ENCODE measurements at regions not wholly inside any gene's neighbourhood (a gene's known extent, or its start where the extent isn't known, plus 50 kb on each side); places are given as distances from the start of the nearest gene placed in this dataset.

DNA sequence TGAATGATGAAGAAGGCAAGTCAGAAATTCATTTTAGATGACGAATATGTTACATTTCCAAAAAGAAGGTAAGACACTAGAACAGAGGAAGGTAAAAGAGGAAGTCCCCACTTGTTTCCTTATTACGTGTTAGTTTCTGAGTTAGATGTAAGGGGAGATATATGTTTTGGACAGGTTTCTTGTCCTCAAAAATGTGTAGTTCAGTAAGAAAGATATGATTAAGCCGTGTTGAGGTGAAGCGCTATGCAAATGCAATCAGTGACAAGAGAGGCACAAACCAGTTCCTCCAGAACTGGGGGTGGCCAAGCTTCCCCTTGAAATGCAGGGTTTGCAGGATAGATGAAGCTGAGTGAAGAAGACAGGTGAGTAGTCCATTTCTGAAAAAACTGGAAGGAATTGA, 293.3 kb upstream of the RUNX1 start:
- peak overlapping the region in 1 of 7 donors; percentile 31 for H3K27ac Mint-ChIP-seq
- H3K4me3 ChIP-seq (replicated peaks in 1 of 3; ENCODE audit: low read depth in 2 of 3, low read length in 3 of 3), result no peak overlapping the region

DNA sequence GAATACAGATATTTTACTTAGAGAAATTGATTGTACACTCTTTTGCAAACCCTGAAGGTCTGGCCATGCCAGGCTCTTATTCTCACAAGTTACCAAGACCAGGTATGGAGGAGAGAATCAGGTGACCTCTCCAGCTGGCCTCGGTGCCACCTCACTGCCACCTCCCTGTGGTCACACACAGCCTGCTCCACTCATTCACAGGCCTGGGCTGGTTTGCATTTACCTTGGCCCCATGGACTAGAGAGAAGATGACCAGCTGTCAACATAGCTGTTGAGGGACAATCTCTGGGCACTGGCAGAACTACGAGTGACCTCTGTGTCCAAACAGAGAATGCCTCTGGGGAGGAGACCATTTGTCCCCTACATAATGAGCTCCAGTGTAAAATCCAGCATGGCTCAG, 291.2 kb upstream of the RUNX1 start:
- Histone ChIP-seq H3K9me3 (replicated peaks in 1 of 2; ENCODE audit: control insufficient read depth in 1 of 2, insufficient read depth in 1 of 2, low read length in 2 of 2) (no peaks in the 10 kb centered on the region), H2AFZ (ENCODE audit: insufficient read depth, low read depth, low read length, poor library complexity, severe bottlenecking) (no peak overlapping the region), H3K4me1 (ENCODE audit: control insufficient read depth in 1 of 2, insufficient read depth in 2 of 2, low read length in 2 of 2) (no peaks in the 10 kb centered on the region), H4K20me1 (ENCODE audit: insufficient read depth, low read length) (no peaks in the 10 kb centered on the region), H3K27me3 (ENCODE audit: control insufficient read depth in 2 of 2, insufficient read depth in 2 of 2, low read length in 2 of 2) (peaks cover 0 to 2% of the 10 kb centered on the region in 2 donors), H3K9ac (ENCODE audit: insufficient read depth, low read length, poor library complexity, severe bottlenecking) (no peak overlapping the region), H3K4me2 (replicated peaks; ENCODE audit: extremely low read depth, low read length, poor library complexity, severe bottlenecking) (no peak overlapping the region), H3K79me2 (ENCODE audit: insufficient read depth, low read length) (no peaks in the 10 kb centered on the region), H3K4me3 (replicated peaks in 1 of 3; ENCODE audit: low read depth in 2 of 3, low read length in 3 of 3) (no peak overlapping the region), H3K36me3 (replicated peaks in 1 of 2; ENCODE audit: control insufficient read depth in 1 of 2, insufficient read depth in 2 of 2, low read length in 2 of 2) (no peaks in the 10 kb centered on the region), H3K27ac (ENCODE audit: low read depth in 1 of 2, low read length in 2 of 2) (no peak overlapping the region)
- Mint-ChIP-seq H3K9me3 (peaks cover 0 to 4% (median 1%) of the 10 kb centered on the region in 7 donors), H3K36me3 (no peaks in the 10 kb centered on the region), H3K27ac (no peak overlapping the region), H3K4me1 (peaks cover 4% of the 10 kb centered on the region), H3K27me3 (ENCODE audit: low read depth in 3 of 3) (peaks cover 5 to 8% (median 5%) of the 10 kb centered on the region in 3 donors), H3K4me3 (no peak overlapping the region)
- intact Hi-C loops (cut with micrococcal nuclease), result no loop called here
- DNase-seq, result no peak
- WGBS (ENCODE audit: insufficient coverage), result 100% methylated on average over 1 of the region's 2 CpGs
- TF ChIP-seq CTCF (IDR thresholded peaks at IDR 0.05), result no peak

More for the DNA sequence above, 293.3 kb upstream of the RUNX1 start:
- H3K4me1 ChIP-seq (ENCODE audit: control insufficient read depth in 1 of 2, insufficient read depth in 2 of 2, low read length in 2 of 2), result no peaks in the 10 kb centered on the region
- H3K79me2 ChIP-seq (ENCODE audit: insufficient read depth, low read length), result no peaks in the 10 kb centered on the region
- H3K36me3 ChIP-seq (replicated peaks in 1 of 2; ENCODE audit: control insufficient read depth in 1 of 2, insufficient read depth in 2 of 2, low read length in 2 of 2), result no peaks in the 10 kb centered on the region
- H3K27me3 ChIP-seq (ENCODE audit: control insufficient read depth in 2 of 2, insufficient read depth in 2 of 2, low read length in 2 of 2), result peaks cover 0 to 2% of the 10 kb centered on the region in 2 donors
- Mint-ChIP-seq H3K36me3 (no peaks in the 10 kb centered on the region), H3K9me3 (peaks cover 0 to 5% (median 1%) of the 10 kb centered on the region in 7 donors), H3K4me3 (no peak overlapping the region), H3K27me3 (ENCODE audit: low read depth in 3 of 3) (peaks cover 4 to 18% (median 8%) of the 10 kb centered on the region in 3 donors), H3K4me1 (peaks cover 4% of the 10 kb centered on the region)
- no peak overlapping the region for H3K4me2 ChIP-seq (replicated peaks; ENCODE audit: extremely low read depth, low read length, poor library complexity, severe bottlenecking)
- no peak for TF ChIP-seq CTCF (IDR thresholded peaks at IDR 0.05)
- 49% methylated on average over 3 of the region's 4 CpGs for WGBS (ENCODE audit: insufficient coverage)
- no peaks in the 10 kb centered on the region for H3K9me3 ChIP-seq (replicated peaks in 1 of 2; ENCODE audit: control insufficient read depth in 1 of 2, insufficient read depth in 1 of 2, low read length in 2 of 2)
- peak in 2 of 3 donors; percentile 6 to 8 for DNase-seq
- no peak overlapping the region for H3K27ac ChIP-seq (ENCODE audit: low read depth in 1 of 2, low read length in 2 of 2)
- intact Hi-C loops (cut with micrococcal nuclease), result no loop called here
- no peaks in the 10 kb centered on the region for H4K20me1 ChIP-seq (ENCODE audit: insufficient read depth, low read length)
- no peak overlapping the region for H3K9ac ChIP-seq (ENCODE audit: insufficient read depth, low read length, poor library complexity, severe bottlenecking)
- H2AFZ ChIP-seq (ENCODE audit: insufficient read depth, low read depth, low read length, poor library complexity, severe bottlenecking), result no peak overlapping the region

Measured in CD14-positive monocyte (primary cell).